ENCODE measurements at regions not wholly inside any gene's neighbourhood (a gene's known extent, or its start where the extent isn't known, plus 50 kb on each side); places are given as distances from the start of the nearest gene placed in this dataset.

- no peak for TF ChIP-seq CTCF (IDR thresholded peaks at IDR 0.05; ENCODE audit: borderline replicate concordance, extremely low read depth, insufficient read depth)
- Histone ChIP-seq H3K4me3 (ENCODE audit: low read length in 3 of 3) (no peak overlapping the region), H3K9me3 (ENCODE audit: control insufficient read depth in 2 of 3, insufficient read depth in 1 of 3, low read length in 3 of 3) (no peaks in the 10 kb centered on the region), H3K4me1 (ENCODE audit: control insufficient read depth in 2 of 3, insufficient read depth in 2 of 3, low read depth in 1 of 3, low read length in 3 of 3) (no peaks in the 10 kb centered on the region), H3K27ac (ENCODE audit: low read depth in 2 of 2, low read length in 2 of 2) (no peak overlapping the region), H3K27me3 (ENCODE audit: control insufficient read depth, insufficient read depth, low read length) (no peaks in the 10 kb centered on the region), H3K9ac (ENCODE audit: low read length in 3 of 3) (no peak overlapping the region), H3K36me3 (ENCODE audit: control insufficient read depth in 2 of 3, insufficient read depth in 3 of 3, low read length in 3 of 3) (no peaks in the 10 kb centered on the region)
- intact Hi-C loops (cut with DNase I), result no loop called here
- FAIRE-seq, result no peak
- DNase-seq, result no peak
These were observed 471.0 kb downstream of the TBC1D4 start for GRCh38 chr13:75010941-75011340.

- Histone ChIP-seq H3K27me3 (ENCODE audit: control insufficient read depth, insufficient read depth, low read length) (no peaks in the 10 kb centered on the region), H3K9me3 (ENCODE audit: control insufficient read depth in 2 of 3, insufficient read depth in 1 of 3, low read length in 3 of 3) (no peaks in the 10 kb centered on the region), H3K4me1 (ENCODE audit: control insufficient read depth in 2 of 3, insufficient read depth in 2 of 3, low read depth in 1 of 3, low read length in 3 of 3) (no peaks in the 10 kb centered on the region), H3K9ac (ENCODE audit: low read length in 3 of 3) (no peak overlapping the region), H3K27ac (ENCODE audit: low read depth in 2 of 2, low read length in 2 of 2) (no peak overlapping the region), H3K4me3 (ENCODE audit: low read length in 3 of 3) (no peak overlapping the region), H3K36me3 (ENCODE audit: control insufficient read depth in 2 of 3, insufficient read depth in 3 of 3, low read length in 3 of 3) (no peaks in the 10 kb centered on the region)
- no peak for TF ChIP-seq CTCF (IDR thresholded peaks at IDR 0.05; ENCODE audit: borderline replicate concordance, extremely low read depth, insufficient read depth)
- FAIRE-seq (no peak), DNase-seq (no peak)
- intact Hi-C loops (cut with DNase I), result no loop called here
These were observed 473.0 kb downstream of the TBC1D4 start for GRCh38 chr13:75008926-75009325.

GRCh38 chr13:74990992-74991391 lies 491.0 kb downstream of the TBC1D4 start:
- Histone ChIP-seq H3K27me3 (ENCODE audit: control insufficient read depth, insufficient read depth, low read length) (no peaks in the 10 kb centered on the region), H3K4me3 (ENCODE audit: low read length in 3 of 3) (no peak overlapping the region), H3K36me3 (ENCODE audit: control insufficient read depth in 2 of 3, insufficient read depth in 3 of 3, low read length in 3 of 3) (no peaks in the 10 kb centered on the region), H3K4me1 (ENCODE audit: control insufficient read depth in 2 of 3, insufficient read depth in 2 of 3, low read depth in 1 of 3, low read length in 3 of 3) (no peaks in the 10 kb centered on the region), H3K9me3 (ENCODE audit: control insufficient read depth in 2 of 3, insufficient read depth in 1 of 3, low read length in 3 of 3) (no peaks in the 10 kb centered on the region), H3K27ac (ENCODE audit: low read depth in 2 of 2, low read length in 2 of 2) (no peak overlapping the region), H3K9ac (ENCODE audit: low read length in 3 of 3) (no peak overlapping the region)
- DNase-seq, result no peak
- intact Hi-C loops (cut with DNase I), result no loop called here
- no peak for FAIRE-seq
- no peak for TF ChIP-seq CTCF (IDR thresholded peaks at IDR 0.05; ENCODE audit: borderline replicate concordance, extremely low read depth, insufficient read depth)

GRCh38 chr13:74987124-74987690 lies 494.8 kb downstream of the TBC1D4 start:
- intact Hi-C loops (cut with DNase I), result no loop called here
- no peak overlapping the region for H3K4me3 ChIP-seq (ENCODE audit: low read length in 3 of 3)
- H3K27me3 ChIP-seq (ENCODE audit: control insufficient read depth, insufficient read depth, low read length), result no peaks in the 10 kb centered on the region
- H3K36me3 ChIP-seq (ENCODE audit: control insufficient read depth in 2 of 3, insufficient read depth in 3 of 3, low read length in 3 of 3), result no peaks in the 10 kb centered on the region
- no peaks in the 10 kb centered on the region for H3K9me3 ChIP-seq (ENCODE audit: control insufficient read depth in 2 of 3, insufficient read depth in 1 of 3, low read length in 3 of 3)
- FAIRE-seq (no peak), DNase-seq (no peak)
- no peaks in the 10 kb centered on the region for H3K4me1 ChIP-seq (ENCODE audit: control insufficient read depth in 2 of 3, insufficient read depth in 2 of 3, low read depth in 1 of 3, low read length in 3 of 3)
- TF ChIP-seq CTCF (IDR thresholded peaks at IDR 0.05; ENCODE audit: borderline replicate concordance, extremely low read depth, insufficient read depth), result no peak
- no peak overlapping the region for H3K27ac ChIP-seq (ENCODE audit: low read depth in 2 of 2, low read length in 2 of 2)
- no peak overlapping the region for H3K9ac ChIP-seq (ENCODE audit: low read length in 3 of 3)
